Panc1 (cell line): ENCODE measurements at regions not wholly inside any gene's neighbourhood (a gene's known extent, or its start where the extent isn't known, plus 50 kb on each side); places are given as distances from the start of the nearest gene placed in this dataset.

Source experiments
- ATAC-seq: fragments of 200-7000 bp; cut with Tn5 transposase; 2 replicates; pipeline ENCODE4 v1.9.1; 2020; ENCODE audit warnings: mild to moderate bottlenecking, moderate library complexity
- BruUV-seq: library from RNA; stranded (reverse); fragments of 400-500 nt; replicated peaks from 2 replicates; lab custom pipeline; 2021; lab: Mats Ljungman, UMichigan
- CTCF ChIA-PET: fragments of 300-600 bp; sonication (Branson Sonifier 250); formaldehyde crosslinking; loops from one replicate; lab custom pipeline; 2022; ENCODE audit warnings: antibody characterized with exemption; lab: Charles Lee
- POLR2A ChIA-PET: fragments of 300-600 bp; sonication (Branson Sonifier 250); formaldehyde crosslinking; loops from one replicate; lab custom pipeline; 2022; ENCODE audit warnings: antibody characterized with exemption; lab: Charles Lee
- DNase-seq: peaks from one replicate; pipeline ENCODE4 v3.0.0-alpha.2; 2010; ENCODE audit warnings: low read depth, low spot score
- H3K27ac ChIP-seq: 2 replicates; pipeline ENCODE4 v1.5.1; 2011; ENCODE audit warnings: mild to moderate bottlenecking, low read length, inconsistent platforms
- H3K27me3 ChIP-seq: fragments of 200-500 bp; sonication (Bioruptor generic); 2 replicates; pipeline ENCODE4 v1.6.0; 2014; ENCODE audit warnings: low read length, inconsistent platforms; ENCODE audit not compliant: control insufficient read depth, insufficient read depth
- H3K36me3 ChIP-seq: fragments of 200-500 bp; sonication (Bioruptor generic); 2 replicates; pipeline ENCODE4 v1.5.1; 2014; ENCODE audit warnings: inconsistent platforms, mild to moderate bottlenecking, low read length, moderate library complexity; ENCODE audit not compliant: control insufficient read depth, insufficient read depth
- H3K4me1 ChIP-seq: 2 replicates; pipeline ENCODE4 v1.5.1; 2011; ENCODE audit warnings: inconsistent platforms, mild to moderate bottlenecking, low read length, moderate library complexity; ENCODE audit not compliant: control insufficient read depth, insufficient read depth
- H3K4me3 ChIP-seq, 2 experiments: 2 replicates each; pipeline ENCODE4 v1.5.1; 2011 to 2012; ENCODE audit warnings: low read depth in 2 of 2, low read length in 2 of 2, mild to moderate bottlenecking in 2 of 2, inconsistent platforms in 1 of 2, moderate library complexity in 1 of 2
- H3K9me3 ChIP-seq: fragments of 200-500 bp; sonication (Bioruptor generic); 2 replicates; pipeline ENCODE4 v1.5.1; 2014; ENCODE audit warnings: low read depth, mild to moderate bottlenecking, inconsistent platforms, low read length, moderate library complexity; ENCODE audit not compliant: control insufficient read depth, insufficient read depth
- POLR2AphosphoS5 ChIP-seq: IDR thresholded peaks from 2 replicates; pipeline ENCODE4 v1.6.1; 2012; ENCODE audit warnings: mild to moderate bottlenecking, low read depth, low read length, moderate library complexity
- REST ChIP-seq, 2 experiments: IDR thresholded peaks; 2 replicates each; pipeline ENCODE4 v1.6.1; 2011 to 2012; ENCODE audit warnings: low read depth in 2 of 2, control low read depth in 1 of 2, low read length in 1 of 2, mild to moderate bottlenecking in 1 of 2, moderate library complexity in 1 of 2; ENCODE audit not compliant: insufficient read depth in 1 of 2
- SIN3A ChIP-seq: IDR thresholded peaks from 2 replicates; pipeline ENCODE4 v1.6.1; 2012; ENCODE audit warnings: low read depth, mild to moderate bottlenecking, low read length, moderate library complexity, borderline replicate concordance; ENCODE audit not compliant: insufficient read depth
- TCF7L2 ChIP-seq: IDR thresholded peaks from 2 replicates; pipeline ENCODE4 v1.6.1; 2011; ENCODE audit warnings: mild to moderate bottlenecking, low read depth, low read length, inconsistent platforms
- in situ Hi-C: cut with HindIII; loops from 2 replicates; pipeline ENCODE4 v1.10.0; 2016; ENCODE audit warnings: low sequenced_read_pairs, low pct_unique_long_range_greater_than_20kb
- intact Hi-C: fragments of 100-400 bp; cut with micrococcal nuclease; formaldehyde crosslinking; loops from one replicate; pipeline ENCODE4 v1.10.0; 2022; ENCODE audit not compliant: unreplicated experiment
- TF ChIP-seq, protein P1 (sequence below): fragments of 450-650 bp; IDR thresholded peaks from 2 replicates; pipeline ENCODE4 v1.5.1; 2017; ENCODE audit warnings: mild to moderate bottlenecking

DNA sequence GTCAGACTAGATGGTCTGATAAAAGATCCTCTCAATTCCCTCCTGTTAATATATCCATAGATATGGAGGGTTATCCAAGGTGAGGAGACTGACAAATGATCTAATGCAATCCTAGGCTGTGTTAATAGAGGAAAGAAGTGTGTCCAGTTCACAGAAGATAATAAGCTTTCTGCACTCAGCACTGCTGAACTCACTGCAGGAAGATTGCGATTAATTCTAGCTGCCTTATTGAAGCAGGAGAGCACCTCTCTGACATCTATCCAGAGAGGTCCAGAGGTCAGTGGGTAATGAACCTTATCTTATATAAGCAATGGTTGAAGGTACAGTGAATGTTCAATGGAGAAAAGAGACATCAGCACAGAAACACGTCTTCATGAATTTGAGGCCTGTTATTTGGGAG is 75.9 kb upstream of the SLC10A2 start:
- in situ Hi-C loops, result no loop called here
- TF ChIP-seq POLR2AphosphoS5 (no peak), REST (IDR thresholded peaks at IDR 0.05; ENCODE audit: insufficient read depth in 1 of 2, low read depth in 2 of 2, low read length in 1 of 2) (no peak), TCF7L2 (no peak), SIN3A (no peak)
- TF ChIP-seq, protein P1, sequence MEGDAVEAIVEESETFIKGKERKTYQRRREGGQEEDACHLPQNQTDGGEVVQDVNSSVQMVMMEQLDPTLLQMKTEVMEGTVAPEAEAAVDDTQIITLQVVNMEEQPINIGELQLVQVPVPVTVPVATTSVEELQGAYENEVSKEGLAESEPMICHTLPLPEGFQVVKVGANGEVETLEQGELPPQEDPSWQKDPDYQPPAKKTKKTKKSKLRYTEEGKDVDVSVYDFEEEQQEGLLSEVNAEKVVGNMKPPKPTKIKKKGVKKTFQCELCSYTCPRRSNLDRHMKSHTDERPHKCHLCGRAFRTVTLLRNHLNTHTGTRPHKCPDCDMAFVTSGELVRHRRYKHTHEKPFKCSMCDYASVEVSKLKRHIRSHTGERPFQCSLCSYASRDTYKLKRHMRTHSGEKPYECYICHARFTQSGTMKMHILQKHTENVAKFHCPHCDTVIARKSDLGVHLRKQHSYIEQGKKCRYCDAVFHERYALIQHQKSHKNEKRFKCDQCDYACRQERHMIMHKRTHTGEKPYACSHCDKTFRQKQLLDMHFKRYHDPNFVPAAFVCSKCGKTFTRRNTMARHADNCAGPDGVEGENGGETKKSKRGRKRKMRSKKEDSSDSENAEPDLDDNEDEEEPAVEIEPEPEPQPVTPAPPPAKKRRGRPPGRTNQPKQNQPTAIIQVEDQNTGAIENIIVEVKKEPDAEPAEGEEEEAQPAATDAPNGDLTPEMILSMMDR, result no peak
- intact Hi-C loops, result loop anchor here (5.0 kb wide), 1 partner anchor 225 kb away; no protein-coding TSS in a partner anchor
- Histone ChIP-seq H3K9me3 (no peaks in the 10 kb centered on the region), H3K4me3 (no peak overlapping the region), H3K27me3 (no peaks in the 10 kb centered on the region), H3K4me1 (no peaks in the 10 kb centered on the region), H3K27ac (no peak overlapping the region), H3K36me3 (no peaks in the 10 kb centered on the region)
- CTCF ChIA-PET, result no interaction called here
- ATAC-seq (no peak), DNase-seq (no peak)
- POLR2A ChIA-PET, result no interaction called here
- no TSS peak for BruUV-seq

GRCh38 chr13:103140001-103140671 is 73.9 kb upstream of the SLC10A2 start:
- no peaks in the 10 kb centered on the region for H3K27me3 ChIP-seq
- in situ Hi-C loops, result no loop called here
- no TSS peak for BruUV-seq
- no peak overlapping the region for H3K4me3 ChIP-seq
- DNase-seq (peak; percentile 13), ATAC-seq (peak; percentile 66; the same call in 1 of the 2 replicates)
- no peak overlapping the region for H3K27ac ChIP-seq
- H3K4me1 ChIP-seq, result no peaks in the 10 kb centered on the region
- no peaks in the 10 kb centered on the region for H3K9me3 ChIP-seq
- intact Hi-C loops, result loop anchor here (5.0 kb wide), 1 partner anchor 223 kb away; no protein-coding TSS in a partner anchor
- TF ChIP-seq, protein P1, result peak; percentile 54
- TF ChIP-seq SIN3A, result no peak
- no peaks in the 10 kb centered on the region for H3K36me3 ChIP-seq
- ChIA-PET POLR2A (no interaction called here), CTCF (no interaction called here)
